ENCODE measurements at regions not wholly inside any gene's neighbourhood (a gene's known extent, or its start where the extent isn't known, plus 50 kb on each side); places are given as distances from the start of the nearest gene placed in this dataset.

GRCh38 chr10:65350611-65351010, 1575.2 kb upstream of the LRRTM3 start:
- H3K4me1 ChIP-seq (ENCODE audit: control insufficient read depth, insufficient read depth, low read depth, low read length): no peaks in the 10 kb centered on the region
- DNase-seq: peak; percentile 12

GRCh38 chr10:65355141-65355680, 1570.6 kb upstream of the LRRTM3 start:
- WGBS: 88% methylated on average over 2 of the region's 2 CpGs
- Histone ChIP-seq H3K4me1 (ENCODE audit: control insufficient read depth, insufficient read depth, low read depth, low read length) (no peaks in the 10 kb centered on the region), H3K14ac (ENCODE audit: low read length in 2 of 2) (no peak overlapping the region), H3K4ac (ENCODE audit: low read depth in 1 of 2, low read length in 2 of 2) (no peak overlapping the region), H3K18ac (ENCODE audit: low read depth in 1 of 2, low read length in 2 of 2) (no peak overlapping the region), H3K79me1 (replicated peaks; ENCODE audit: low read length, poor library complexity, severe bottlenecking) (no peaks in the 10 kb centered on the region), H2AFZ (ENCODE audit: low read depth, low read length) (no peak overlapping the region), H2BK12ac (ENCODE audit: low read length in 2 of 2) (no peak overlapping the region), H3K36me3 (ENCODE audit: control insufficient read depth in 1 of 2, insufficient read depth in 2 of 2, low read depth in 1 of 2, low read length in 2 of 2) (no peaks in the 10 kb centered on the region), H3K9ac (ENCODE audit: low read length) (no peak overlapping the region), H2BK120ac (ENCODE audit: low read depth, low read length) (no peak overlapping the region), H3K27ac (ENCODE audit: low read length, poor library complexity, severe bottlenecking) (no peak overlapping the region), H3K27me3 (ENCODE audit: control insufficient read depth in 1 of 2, insufficient read depth in 1 of 2, low read length in 2 of 2) (no peaks in the 10 kb centered on the region), H2BK5ac (ENCODE audit: low read depth, low read length, poor library complexity, severe bottlenecking) (no peak overlapping the region), H4K8ac (ENCODE audit: low read length) (no peak overlapping the region), H2AK5ac (ENCODE audit: low read length, severe bottlenecking) (no peak overlapping the region), H3K4me3 (ENCODE audit: insufficient read depth in 1 of 2, low read depth in 1 of 2, low read length in 2 of 2) (no peak overlapping the region), H3K4me2 (ENCODE audit: low read length, poor library complexity, severe bottlenecking) (no peak overlapping the region), H2BK15ac (ENCODE audit: low read depth, poor library complexity, severe bottlenecking) (no peak overlapping the region), H3K23ac (ENCODE audit: low read length in 2 of 2) (no peak overlapping the region), H4K91ac (ENCODE audit: low read length) (no peak overlapping the region), H3K9me3 (ENCODE audit: control insufficient read depth, low read length) (no peaks in the 10 kb centered on the region)
- no peak for DNase-seq

More at GRCh38 chr10:65350611-65351010, 1575.2 kb upstream of the LRRTM3 start:
- Histone ChIP-seq H3K27ac (ENCODE audit: low read length, poor library complexity, severe bottlenecking) (no peak overlapping the region), H2BK12ac (ENCODE audit: low read length in 2 of 2) (no peak overlapping the region), H4K91ac (ENCODE audit: low read length) (no peak overlapping the region), H3K36me3 (ENCODE audit: control insufficient read depth in 1 of 2, insufficient read depth in 2 of 2, low read depth in 1 of 2, low read length in 2 of 2) (no peaks in the 10 kb centered on the region), H3K9me3 (ENCODE audit: control insufficient read depth, low read length) (no peaks in the 10 kb centered on the region), H3K4me2 (ENCODE audit: low read length, poor library complexity, severe bottlenecking) (no peak overlapping the region), H2BK5ac (ENCODE audit: low read depth, low read length, poor library complexity, severe bottlenecking) (no peak overlapping the region), H3K27me3 (ENCODE audit: control insufficient read depth in 1 of 2, insufficient read depth in 1 of 2, low read length in 2 of 2) (no peaks in the 10 kb centered on the region), H3K14ac (ENCODE audit: low read length in 2 of 2) (no peak overlapping the region), H2BK15ac (ENCODE audit: low read depth, poor library complexity, severe bottlenecking) (no peak overlapping the region), H3K4ac (ENCODE audit: low read depth in 1 of 2, low read length in 2 of 2) (no peak overlapping the region), H3K18ac (ENCODE audit: low read depth in 1 of 2, low read length in 2 of 2) (no peak overlapping the region), H4K8ac (ENCODE audit: low read length) (no peak overlapping the region), H2BK120ac (ENCODE audit: low read depth, low read length) (no peak overlapping the region), H3K4me3 (ENCODE audit: insufficient read depth in 1 of 2, low read depth in 1 of 2, low read length in 2 of 2) (no peak overlapping the region), H3K23ac (ENCODE audit: low read length in 2 of 2) (no peak overlapping the region), H3K79me1 (replicated peaks; ENCODE audit: low read length, poor library complexity, severe bottlenecking) (no peaks in the 10 kb centered on the region), H2AK5ac (ENCODE audit: low read length, severe bottlenecking) (no peak overlapping the region), H2AFZ (ENCODE audit: low read depth, low read length) (no peak overlapping the region), H3K9ac (ENCODE audit: low read length) (no peak overlapping the region)
- 4% methylated on average over 2 of the region's 3 CpGs for WGBS

GRCh38 chr10:65358565-65358964, 1567.3 kb upstream of the LRRTM3 start:
- Histone ChIP-seq H2BK12ac (ENCODE audit: low read length in 2 of 2) (no peak overlapping the region), H3K27ac (ENCODE audit: low read length, poor library complexity, severe bottlenecking) (no peak overlapping the region), H2BK15ac (ENCODE audit: low read depth, poor library complexity, severe bottlenecking) (no peak overlapping the region), H3K9me3 (ENCODE audit: control insufficient read depth, low read length) (no peaks in the 10 kb centered on the region), H2AK5ac (ENCODE audit: low read length, severe bottlenecking) (no peak overlapping the region), H3K79me1 (replicated peaks; ENCODE audit: low read length, poor library complexity, severe bottlenecking) (no peaks in the 10 kb centered on the region), H3K36me3 (ENCODE audit: control insufficient read depth in 1 of 2, insufficient read depth in 2 of 2, low read depth in 1 of 2, low read length in 2 of 2) (no peaks in the 10 kb centered on the region), H3K4me3 (ENCODE audit: insufficient read depth in 1 of 2, low read depth in 1 of 2, low read length in 2 of 2) (no peak overlapping the region), H3K14ac (ENCODE audit: low read length in 2 of 2) (no peak overlapping the region), H3K4ac (ENCODE audit: low read depth in 1 of 2, low read length in 2 of 2) (no peak overlapping the region), H3K18ac (ENCODE audit: low read depth in 1 of 2, low read length in 2 of 2) (no peak overlapping the region), H3K27me3 (ENCODE audit: control insufficient read depth in 1 of 2, insufficient read depth in 1 of 2, low read length in 2 of 2) (no peaks in the 10 kb centered on the region), H3K4me1 (ENCODE audit: control insufficient read depth, insufficient read depth, low read depth, low read length) (no peaks in the 10 kb centered on the region), H2BK5ac (ENCODE audit: low read depth, low read length, poor library complexity, severe bottlenecking) (no peak overlapping the region), H2AFZ (ENCODE audit: low read depth, low read length) (no peak overlapping the region), H2BK120ac (ENCODE audit: low read depth, low read length) (no peak overlapping the region), H3K23ac (ENCODE audit: low read length in 2 of 2) (no peak overlapping the region), H3K4me2 (ENCODE audit: low read length, poor library complexity, severe bottlenecking) (no peak overlapping the region), H3K9ac (ENCODE audit: low read length) (no peak overlapping the region), H4K91ac (ENCODE audit: low read length) (no peak overlapping the region), H4K8ac (ENCODE audit: low read length) (no peak overlapping the region)
- WGBS: no CpG with 5 or more reads among the region's 1 CpG
- DNase-seq: peak; percentile 40

- Histone ChIP-seq H4K91ac (ENCODE audit: low read length) (no peak overlapping the region), H3K14ac (ENCODE audit: low read length in 2 of 2) (no peak overlapping the region)
These were observed 1565.3 kb upstream of the LRRTM3 start for GRCh38 chr10:65360497-65360896.

More at GRCh38 chr10:65360497-65360896, 1565.3 kb upstream of the LRRTM3 start:
- H2AK5ac ChIP-seq (ENCODE audit: low read length, severe bottlenecking): no peak overlapping the region
- H4K8ac ChIP-seq (ENCODE audit: low read length): no peak overlapping the region
- H3K36me3 ChIP-seq (ENCODE audit: control insufficient read depth in 1 of 2, insufficient read depth in 2 of 2, low read depth in 1 of 2, low read length in 2 of 2): no peaks in the 10 kb centered on the region
- no peak overlapping the region for H3K9ac ChIP-seq (ENCODE audit: low read length)
- H3K18ac ChIP-seq (ENCODE audit: low read depth in 1 of 2, low read length in 2 of 2): no peak overlapping the region
- H3K4me2 ChIP-seq (ENCODE audit: low read length, poor library complexity, severe bottlenecking): no peak overlapping the region
- no peak overlapping the region for H2BK12ac ChIP-seq (ENCODE audit: low read length in 2 of 2)
- H2AFZ ChIP-seq (ENCODE audit: low read depth, low read length): no peak overlapping the region
- WGBS: no CpG with 5 or more reads among the region's 2 CpGs
- no peaks in the 10 kb centered on the region for H3K79me1 ChIP-seq (replicated peaks; ENCODE audit: low read length, poor library complexity, severe bottlenecking)
- no peak overlapping the region for H3K23ac ChIP-seq (ENCODE audit: low read length in 2 of 2)
- no peak overlapping the region for H2BK120ac ChIP-seq (ENCODE audit: low read depth, low read length)
- no peaks in the 10 kb centered on the region for H3K4me1 ChIP-seq (ENCODE audit: control insufficient read depth, insufficient read depth, low read depth, low read length)
- no peak overlapping the region for H3K4me3 ChIP-seq (ENCODE audit: insufficient read depth in 1 of 2, low read depth in 1 of 2, low read length in 2 of 2)
- no peak overlapping the region for H2BK15ac ChIP-seq (ENCODE audit: low read depth, poor library complexity, severe bottlenecking)
- H3K27ac ChIP-seq (ENCODE audit: low read length, poor library complexity, severe bottlenecking): no peak overlapping the region
- no peak overlapping the region for H3K4ac ChIP-seq (ENCODE audit: low read depth in 1 of 2, low read length in 2 of 2)
- DNase-seq: no peak
- H3K27me3 ChIP-seq (ENCODE audit: control insufficient read depth in 1 of 2, insufficient read depth in 1 of 2, low read length in 2 of 2): no peaks in the 10 kb centered on the region
- H3K9me3 ChIP-seq (ENCODE audit: control insufficient read depth, low read length): no peaks in the 10 kb centered on the region
- H2BK5ac ChIP-seq (ENCODE audit: low read depth, low read length, poor library complexity, severe bottlenecking): no peak overlapping the region

Data from mesenchymal stem cell (in vitro differentiated cells and primary cell).